Activated CD4-positive, alpha-beta T cell treated with anti-CD3 and anti-CD28 coated beads, Interleukin-2, amount 50 U/mL, for 16 hours (primary cell): ENCODE measurements at regions not wholly inside any gene's neighbourhood (a gene's known extent, or its start where the extent isn't known, plus 50 kb on each side); places are given as distances from the start of the nearest gene placed in this dataset.
"Not testable (repeated sequence)": the region's sequence is repeated elsewhere in the genome, so short reads cannot be mapped to it uniquely, and the experiment has no call there.

Experiments
- DNase-seq: peaks from one replicate; pipeline ENCODE4 v3.0.0-alpha.2; 2020

GRCh38 chr6:113701552-113702254 lies 155.4 kb upstream of the MARCKS start:
- no peak for DNase-seq

DNA sequence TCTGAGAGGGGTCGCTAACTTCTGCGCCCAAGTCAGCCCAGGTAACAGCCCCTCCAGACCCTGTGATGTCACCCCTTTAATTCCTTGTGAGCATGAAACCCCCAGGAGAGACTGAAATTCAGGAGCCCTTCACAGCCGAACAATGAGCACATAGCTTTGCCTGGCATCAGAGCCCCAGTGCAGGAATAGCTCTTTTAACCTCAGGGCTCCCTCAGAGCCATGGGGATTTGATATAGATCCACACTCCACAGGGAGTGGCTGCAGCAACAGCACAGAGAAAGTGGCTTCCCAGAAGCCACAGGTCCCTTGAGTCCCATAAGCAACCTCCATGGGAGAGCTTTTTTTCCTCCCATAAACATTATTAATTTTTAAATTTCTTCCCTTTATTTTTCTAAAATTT lies 150.0 kb upstream of the MARCKS start:
- no peak for DNase-seq

GRCh38 chr6:113709936-113710509 lies 147.1 kb upstream of the MARCKS start:
- no peak for DNase-seq

GRCh38 chr6:113713665-113714064 lies 143.5 kb upstream of the MARCKS start:
- DNase-seq: no peak

GRCh38 chr6:113718588-113718987 lies 138.6 kb upstream of the MARCKS start:
- no peak for DNase-seq

GRCh38 chr6:113719064-113719463 lies 138.1 kb upstream of the MARCKS start:
- no peak for DNase-seq

GRCh38 chr6:113719545-113719944 lies 137.6 kb upstream of the MARCKS start:
- no peak for DNase-seq

DNA sequence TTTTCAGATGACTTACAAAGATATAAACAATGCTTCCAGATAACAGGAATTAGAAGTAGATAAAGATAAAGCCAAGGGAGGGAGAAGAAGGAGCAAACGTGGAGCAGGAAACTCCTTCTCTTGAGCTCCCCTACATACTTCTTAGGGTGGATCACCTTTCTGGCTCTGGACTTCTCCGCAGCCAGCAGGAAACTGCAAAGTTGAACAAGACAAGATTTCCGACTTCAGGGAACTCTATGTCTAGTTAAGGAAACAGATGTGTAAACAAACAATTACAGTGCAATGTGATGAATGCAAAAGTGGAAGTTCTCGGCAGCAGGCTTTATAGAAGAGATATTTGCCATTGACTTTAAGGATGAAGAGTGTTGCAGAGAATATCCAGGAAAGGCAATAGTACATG lies 134.0 kb upstream of the MARCKS start:
- no peak for DNase-seq

GRCh38 chr6:113724927-113725326 lies 132.2 kb upstream of the MARCKS start:
- DNase-seq: not testable (repeated sequence)

- DNase-seq: no peak
Observed at GRCh38 chr6:113731541-113731940, 125.6 kb upstream of the MARCKS start.

DNA sequence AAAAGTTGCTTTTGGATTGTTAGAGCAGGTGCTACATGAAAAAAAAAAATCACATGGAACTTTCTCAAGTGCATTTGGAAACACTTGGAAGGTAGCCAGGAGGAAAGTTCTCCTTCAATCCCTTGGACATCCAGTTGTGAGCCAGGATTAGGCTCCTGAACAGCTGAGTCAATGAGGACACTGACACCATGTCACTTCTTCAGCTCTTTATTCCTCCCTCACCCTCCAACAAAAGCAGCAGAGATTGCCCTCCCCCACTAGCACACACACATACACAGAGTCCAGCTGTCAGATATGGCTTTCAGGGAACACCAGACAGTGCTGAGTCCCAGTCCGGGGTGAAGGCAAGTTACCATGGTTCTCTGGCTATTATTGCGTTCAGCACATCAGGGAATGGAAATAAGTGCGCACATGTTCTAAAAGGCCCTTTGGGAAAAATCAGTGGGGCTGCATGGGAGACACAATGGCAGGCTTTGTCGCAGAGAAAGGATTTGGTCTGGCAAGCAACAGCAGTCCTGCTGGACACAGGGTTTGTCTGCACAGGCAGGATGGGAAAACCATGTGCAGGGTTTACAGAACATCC lies 124.7 kb upstream of the MARCKS start:
- DNase-seq: no peak

DNA sequence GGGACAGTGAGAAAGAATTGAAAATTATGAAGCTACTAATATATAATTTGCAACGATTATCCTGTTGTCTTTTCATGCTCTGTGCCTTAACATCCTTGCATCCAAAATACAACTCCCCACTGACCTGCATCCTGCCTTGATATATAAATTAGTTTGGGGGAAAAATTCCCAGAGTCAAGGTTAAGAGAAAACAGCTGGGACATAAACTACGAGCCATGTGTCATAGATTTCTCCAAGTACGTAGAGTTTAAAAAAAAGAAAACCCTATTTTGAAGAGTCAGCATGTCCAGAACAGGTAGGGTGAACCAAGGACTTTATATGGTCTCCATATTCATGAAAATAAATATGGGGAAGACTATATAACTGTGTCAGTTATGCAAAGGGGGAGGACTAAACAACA lies 123.8 kb upstream of the MARCKS start:
- DNase-seq: no peak

- peak; percentile 1 for DNase-seq
Observed at GRCh38 chr6:113734982-113735381, 122.2 kb upstream of the MARCKS start.

GRCh38 chr6:113735491-113735890 lies 121.7 kb upstream of the MARCKS start:
- no peak for DNase-seq

DNA sequence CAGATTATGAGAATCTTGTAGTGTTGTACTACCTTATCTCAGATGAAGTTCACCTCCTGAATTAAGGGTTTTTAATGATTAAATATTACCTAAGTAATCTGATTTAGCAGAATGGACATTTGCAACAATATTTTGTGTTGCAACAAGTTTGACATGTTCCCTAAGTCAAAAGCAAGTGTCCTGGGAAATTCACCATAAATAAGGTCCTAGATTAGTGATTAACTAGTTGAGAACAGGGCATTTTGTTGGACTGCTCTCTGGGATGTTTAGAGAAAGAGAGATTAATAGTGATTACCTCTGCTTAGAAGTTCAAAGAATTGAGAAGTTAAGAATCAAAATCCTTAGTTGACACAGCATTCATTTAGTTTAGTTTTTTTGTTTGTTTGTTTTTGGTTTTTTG lies 120.2 kb upstream of the MARCKS start:
- DNase-seq: no peak

DNA sequence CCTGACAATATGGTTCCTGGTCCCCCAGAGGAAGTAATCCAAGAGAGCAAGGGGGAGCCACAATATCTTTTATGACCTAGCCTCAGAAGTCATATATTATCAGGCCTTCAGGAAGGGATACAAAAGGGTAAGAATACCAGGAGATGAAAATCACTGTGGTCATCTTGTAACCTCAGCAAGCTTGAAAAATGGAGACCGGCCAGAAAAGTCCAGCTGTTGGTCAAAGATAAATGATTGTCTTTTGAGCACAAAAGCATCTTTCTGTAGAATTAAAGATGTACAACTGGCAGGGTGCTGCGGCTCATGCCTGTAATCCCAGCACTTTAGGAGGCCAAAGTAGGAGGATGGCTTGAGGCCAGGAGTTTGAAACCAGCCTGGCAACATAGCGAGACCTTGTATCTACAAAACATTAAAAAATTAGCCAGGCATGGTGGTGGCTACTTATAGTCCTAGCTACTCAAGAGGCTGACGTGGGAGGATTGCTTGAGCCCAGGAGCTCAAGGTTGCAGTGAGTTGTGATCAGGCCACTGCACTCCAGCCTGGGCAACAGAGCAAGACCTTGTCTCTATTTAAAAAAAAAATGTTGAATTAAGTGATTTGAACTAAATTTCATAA lies 118.0 kb upstream of the MARCKS start:
- DNase-seq: no peak

DNA sequence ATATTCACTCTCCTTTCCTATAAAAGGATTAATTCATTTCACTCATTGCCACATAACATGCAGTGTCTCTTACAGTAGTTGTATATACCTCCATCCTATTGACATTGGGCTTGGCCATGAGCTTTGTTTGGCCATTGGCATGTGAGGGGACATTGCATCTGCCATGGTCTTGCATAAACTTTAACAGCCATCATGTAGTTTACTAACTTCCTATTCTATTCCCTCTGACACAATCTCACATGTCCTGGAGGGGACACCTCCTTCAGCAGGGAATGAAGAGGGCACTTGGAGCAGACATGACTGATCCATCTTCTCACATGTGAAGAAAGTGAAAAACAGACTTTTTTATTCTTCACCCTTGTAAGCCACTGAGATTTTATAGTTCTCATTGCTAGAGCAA lies 115.5 kb upstream of the MARCKS start:
- no peak for DNase-seq

- DNase-seq: no peak
Observed at GRCh38 chr6:113742342-113742741, 114.8 kb upstream of the MARCKS start.

DNA sequence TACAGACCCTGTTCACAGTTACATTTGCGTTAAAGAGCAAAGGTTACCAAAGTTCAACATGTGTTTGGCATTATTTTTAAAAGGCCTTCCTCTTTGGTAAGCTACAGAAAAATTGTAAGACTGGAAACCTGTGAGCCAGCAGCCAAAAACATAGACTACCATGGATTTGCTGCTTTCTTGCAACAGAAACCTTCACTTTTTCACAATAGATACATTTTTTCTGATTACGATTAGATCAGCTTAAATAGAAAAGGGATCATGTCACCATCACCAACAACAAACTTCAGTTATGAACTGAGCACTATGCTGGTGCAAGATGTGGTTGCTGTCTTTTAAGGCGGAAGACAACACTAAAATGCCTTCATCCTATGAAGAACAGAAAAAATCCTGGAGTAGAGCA lies 112.3 kb upstream of the MARCKS start:
- DNase-seq: no peak

- DNase-seq: no peak
Observed at GRCh38 chr6:113750151-113750855, 106.8 kb upstream of the MARCKS start.

GRCh38 chr6:113754291-113754690 lies 102.9 kb upstream of the MARCKS start:
- DNase-seq: no peak

- no peak for DNase-seq
Observed at GRCh38 chr6:113755449-113756289, 101.5 kb upstream of the MARCKS start.

GRCh38 chr6:113756290-113756665 lies 100.9 kb upstream of the MARCKS start:
- DNase-seq: no peak
